Endothelial cell of umbilical vein (primary cell): ENCODE measurements at regions not wholly inside any gene's neighbourhood (a gene's known extent, or its start where the extent isn't known, plus 50 kb on each side); places are given as distances from the start of the nearest gene placed in this dataset.

ENCODE experiments used
- EZH2 ChIP-seq: IDR thresholded peaks from 2 replicates; pipeline ENCODE4 v1.6.1; 2012; ENCODE audit warnings: borderline replicate concordance, low read depth, mild to moderate bottlenecking, moderate library complexity, low read length, inconsistent platforms; ENCODE audit not compliant: severe bottlenecking
- POLR2A ChIP-seq: IDR thresholded peaks from 2 replicates; pipeline ENCODE4 v1.6.1; 2012; ENCODE audit warnings: low read depth, mild to moderate bottlenecking, control low read depth, low read length
- TF ChIP-seq, protein P1 (sequence below), 2 donors: IDR thresholded peaks; 1 replicate in 1 of 2; 2 replicates in 1 of 2; pipeline ENCODE4 v1.5.1; 2011; ENCODE audit warnings: low read length in 2 of 2, mild to moderate bottlenecking in 2 of 2, moderate library complexity in 2 of 2, control low read depth in 1 of 2, inconsistent platforms in 1 of 2, low read depth in 1 of 2; ENCODE audit not compliant: insufficient read depth in 1 of 2; ENCODE audit errors: extremely low read depth in 1 of 2

DNA sequence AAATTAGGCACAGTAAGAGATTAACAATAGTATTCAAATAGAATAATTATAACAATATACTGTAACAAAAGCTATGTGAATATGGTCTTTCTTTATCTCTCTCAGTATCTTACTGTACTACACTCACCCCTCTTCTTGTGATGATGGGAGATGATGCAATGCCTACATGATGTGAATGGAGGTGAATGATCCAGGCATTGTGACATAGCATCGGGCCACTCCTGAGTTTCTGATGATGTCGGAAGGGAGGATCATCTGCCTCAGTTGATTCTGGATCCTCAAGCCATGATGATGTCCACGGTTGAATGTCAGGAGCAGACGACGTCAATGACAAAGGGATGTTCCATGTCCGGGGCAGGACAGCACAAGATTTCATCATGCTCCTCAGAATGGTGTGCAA lies 268.3 kb upstream of the MGAT5 start:
- TF ChIP-seq EZH2 (no peak), POLR2A (no peak)
- TF ChIP-seq, protein P1, sequence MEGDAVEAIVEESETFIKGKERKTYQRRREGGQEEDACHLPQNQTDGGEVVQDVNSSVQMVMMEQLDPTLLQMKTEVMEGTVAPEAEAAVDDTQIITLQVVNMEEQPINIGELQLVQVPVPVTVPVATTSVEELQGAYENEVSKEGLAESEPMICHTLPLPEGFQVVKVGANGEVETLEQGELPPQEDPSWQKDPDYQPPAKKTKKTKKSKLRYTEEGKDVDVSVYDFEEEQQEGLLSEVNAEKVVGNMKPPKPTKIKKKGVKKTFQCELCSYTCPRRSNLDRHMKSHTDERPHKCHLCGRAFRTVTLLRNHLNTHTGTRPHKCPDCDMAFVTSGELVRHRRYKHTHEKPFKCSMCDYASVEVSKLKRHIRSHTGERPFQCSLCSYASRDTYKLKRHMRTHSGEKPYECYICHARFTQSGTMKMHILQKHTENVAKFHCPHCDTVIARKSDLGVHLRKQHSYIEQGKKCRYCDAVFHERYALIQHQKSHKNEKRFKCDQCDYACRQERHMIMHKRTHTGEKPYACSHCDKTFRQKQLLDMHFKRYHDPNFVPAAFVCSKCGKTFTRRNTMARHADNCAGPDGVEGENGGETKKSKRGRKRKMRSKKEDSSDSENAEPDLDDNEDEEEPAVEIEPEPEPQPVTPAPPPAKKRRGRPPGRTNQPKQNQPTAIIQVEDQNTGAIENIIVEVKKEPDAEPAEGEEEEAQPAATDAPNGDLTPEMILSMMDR (IDR thresholded peaks at IDR 0.05; ENCODE audit: extremely low read depth in 1 of 2, insufficient read depth in 1 of 2, low read depth in 1 of 2, low read length in 2 of 2) = no peak
